ENCODE measurements at regions not wholly inside any gene's neighbourhood (a gene's known extent, or its start where the extent isn't known, plus 50 kb on each side); places are given as distances from the start of the nearest gene placed in this dataset.
"Not testable (repeated sequence)": the region's sequence is repeated elsewhere in the genome, so short reads cannot be mapped to it uniquely, and the experiment has no call there.

GRCh38 chr16:29175411-29176153 is 190.7 kb downstream of the LAT start:
- H3K4me1 ChIP-seq (ENCODE audit: control insufficient read depth, insufficient read depth, low read length, poor library complexity, severe bottlenecking); H3K36me3 ChIP-seq (ENCODE audit: control insufficient read depth, insufficient read depth, low read length); H3K27me3 ChIP-seq (replicated peaks; ENCODE audit: control insufficient read depth, insufficient read depth, low read length, poor library complexity, severe bottlenecking); H3K9me3 ChIP-seq (ENCODE audit: control insufficient read depth, low read length); DNase-seq; H3K27ac ChIP-seq (ENCODE audit: insufficient read depth, low read length, poor library complexity, severe bottlenecking); H3K4me3 ChIP-seq (ENCODE audit: insufficient read depth, low read depth, low read length, poor library complexity, severe bottlenecking): not testable (repeated sequence)

GRCh38 chr16:29173371-29174305 is 188.8 kb downstream of the LAT start:
- H3K36me3 ChIP-seq (ENCODE audit: control insufficient read depth, insufficient read depth, low read length); H3K4me3 ChIP-seq (ENCODE audit: insufficient read depth, low read depth, low read length, poor library complexity, severe bottlenecking); H3K4me1 ChIP-seq (ENCODE audit: control insufficient read depth, insufficient read depth, low read length, poor library complexity, severe bottlenecking); H3K27ac ChIP-seq (ENCODE audit: insufficient read depth, low read length, poor library complexity, severe bottlenecking); H3K27me3 ChIP-seq (replicated peaks; ENCODE audit: control insufficient read depth, insufficient read depth, low read length, poor library complexity, severe bottlenecking); H3K9me3 ChIP-seq (ENCODE audit: control insufficient read depth, low read length); DNase-seq: not testable (repeated sequence)

- not testable (repeated sequence) for DNase-seq; H3K4me1 ChIP-seq (ENCODE audit: control insufficient read depth, insufficient read depth, low read length, poor library complexity, severe bottlenecking); H3K36me3 ChIP-seq (ENCODE audit: control insufficient read depth, insufficient read depth, low read length); H3K27me3 ChIP-seq (replicated peaks; ENCODE audit: control insufficient read depth, insufficient read depth, low read length, poor library complexity, severe bottlenecking); H3K9me3 ChIP-seq (ENCODE audit: control insufficient read depth, low read length); H3K4me3 ChIP-seq (ENCODE audit: insufficient read depth, low read depth, low read length, poor library complexity, severe bottlenecking); H3K27ac ChIP-seq (ENCODE audit: insufficient read depth, low read length, poor library complexity, severe bottlenecking)
These were observed 187.4 kb downstream of the LAT start for GRCh38 chr16:29172098-29172724.

- not testable (repeated sequence) for H3K36me3 ChIP-seq (ENCODE audit: control insufficient read depth, insufficient read depth, low read length); H3K4me1 ChIP-seq (ENCODE audit: control insufficient read depth, insufficient read depth, low read length, poor library complexity, severe bottlenecking); H3K9me3 ChIP-seq (ENCODE audit: control insufficient read depth, low read length); H3K27ac ChIP-seq (ENCODE audit: insufficient read depth, low read length, poor library complexity, severe bottlenecking); H3K27me3 ChIP-seq (replicated peaks; ENCODE audit: control insufficient read depth, insufficient read depth, low read length, poor library complexity, severe bottlenecking); DNase-seq; H3K4me3 ChIP-seq (ENCODE audit: insufficient read depth, low read depth, low read length, poor library complexity, severe bottlenecking)
These were observed 186.4 kb downstream of the LAT start for GRCh38 chr16:29171296-29171695.

GRCh38 chr16:29170393-29171119 is 185.7 kb downstream of the LAT start:
- H3K4me3 ChIP-seq (ENCODE audit: insufficient read depth, low read depth, low read length, poor library complexity, severe bottlenecking); H3K36me3 ChIP-seq (ENCODE audit: control insufficient read depth, insufficient read depth, low read length); H3K9me3 ChIP-seq (ENCODE audit: control insufficient read depth, low read length); DNase-seq; H3K27ac ChIP-seq (ENCODE audit: insufficient read depth, low read length, poor library complexity, severe bottlenecking); H3K27me3 ChIP-seq (replicated peaks; ENCODE audit: control insufficient read depth, insufficient read depth, low read length, poor library complexity, severe bottlenecking); H3K4me1 ChIP-seq (ENCODE audit: control insufficient read depth, insufficient read depth, low read length, poor library complexity, severe bottlenecking): not testable (repeated sequence)

- H3K4me1 ChIP-seq (ENCODE audit: control insufficient read depth, insufficient read depth, low read length, poor library complexity, severe bottlenecking); H3K36me3 ChIP-seq (ENCODE audit: control insufficient read depth, insufficient read depth, low read length); DNase-seq; H3K27ac ChIP-seq (ENCODE audit: insufficient read depth, low read length, poor library complexity, severe bottlenecking); H3K9me3 ChIP-seq (ENCODE audit: control insufficient read depth, low read length); H3K4me3 ChIP-seq (ENCODE audit: insufficient read depth, low read depth, low read length, poor library complexity, severe bottlenecking); H3K27me3 ChIP-seq (replicated peaks; ENCODE audit: control insufficient read depth, insufficient read depth, low read length, poor library complexity, severe bottlenecking): not testable (repeated sequence)
These were observed 184.6 kb downstream of the LAT start for GRCh38 chr16:29169295-29169994.

GRCh38 chr16:29168515-29169259 is 183.8 kb downstream of the LAT start:
- H3K27ac ChIP-seq (ENCODE audit: insufficient read depth, low read length, poor library complexity, severe bottlenecking): not testable (repeated sequence)

GRCh38 chr16:29164442-29165089 is 179.7 kb downstream of the LAT start:
- not testable (repeated sequence) for H3K4me1 ChIP-seq (ENCODE audit: control insufficient read depth, insufficient read depth, low read length, poor library complexity, severe bottlenecking); H3K27me3 ChIP-seq (replicated peaks; ENCODE audit: control insufficient read depth, insufficient read depth, low read length, poor library complexity, severe bottlenecking)

More at GRCh38 chr16:29168515-29169259, 183.8 kb downstream of the LAT start:
- not testable (repeated sequence) for DNase-seq; H3K4me1 ChIP-seq (ENCODE audit: control insufficient read depth, insufficient read depth, low read length, poor library complexity, severe bottlenecking); H3K27me3 ChIP-seq (replicated peaks; ENCODE audit: control insufficient read depth, insufficient read depth, low read length, poor library complexity, severe bottlenecking); H3K4me3 ChIP-seq (ENCODE audit: insufficient read depth, low read depth, low read length, poor library complexity, severe bottlenecking); H3K36me3 ChIP-seq (ENCODE audit: control insufficient read depth, insufficient read depth, low read length); H3K9me3 ChIP-seq (ENCODE audit: control insufficient read depth, low read length)

More at GRCh38 chr16:29164442-29165089, 179.7 kb downstream of the LAT start:
- H3K36me3 ChIP-seq (ENCODE audit: control insufficient read depth, insufficient read depth, low read length); H3K4me3 ChIP-seq (ENCODE audit: insufficient read depth, low read depth, low read length, poor library complexity, severe bottlenecking); DNase-seq; H3K27ac ChIP-seq (ENCODE audit: insufficient read depth, low read length, poor library complexity, severe bottlenecking); H3K9me3 ChIP-seq (ENCODE audit: control insufficient read depth, low read length): not testable (repeated sequence)
